Osteocyte (in vitro differentiated cells): ENCODE measurements at regions not wholly inside any gene's neighbourhood (a gene's known extent, or its start where the extent isn't known, plus 50 kb on each side); places are given as distances from the start of the nearest gene placed in this dataset.

Experiments used
- DNase-seq: peaks from one replicate; pipeline ENCODE4 v3.0.0; 2021; ENCODE audit warnings: mixed read lengths; ENCODE audit not compliant: unreplicated experiment; ENCODE audit errors: extremely low spot score
- H3K27ac Mint-ChIP-seq: one replicate; pipeline ENCODE4 v1.8.0; 2021; ENCODE audit warnings: mild to moderate bottlenecking, mixed read lengths; ENCODE audit not compliant: unreplicated experiment
- H3K27me3 Mint-ChIP-seq: one replicate; pipeline ENCODE4 v1.8.0; 2021; ENCODE audit warnings: mixed read lengths; ENCODE audit not compliant: unreplicated experiment
- H3K36me3 Mint-ChIP-seq: one replicate; pipeline ENCODE4 v1.8.0; 2021; ENCODE audit warnings: mixed read lengths; ENCODE audit not compliant: unreplicated experiment
- H3K4me1 Mint-ChIP-seq: one replicate; pipeline ENCODE4 v1.8.0; 2021; ENCODE audit warnings: mixed read lengths; ENCODE audit not compliant: unreplicated experiment
- H3K4me3 Mint-ChIP-seq: one replicate; pipeline ENCODE4 v1.8.0; 2021; ENCODE audit warnings: mild to moderate bottlenecking, moderate library complexity, mixed read lengths; ENCODE audit not compliant: unreplicated experiment
- H3K9me3 Mint-ChIP-seq: one replicate; pipeline ENCODE4 v1.8.0; 2021; ENCODE audit warnings: mixed read lengths; ENCODE audit not compliant: unreplicated experiment
- CTCF ChIP-seq: fragments of 200-600 bp; sonication (generic); IDR thresholded peaks from 2 replicates; pipeline ENCODE4 v1.5.0; 2021; ENCODE audit warnings: antibody characterized with exemption, mild to moderate bottlenecking, moderate library complexity

GRCh38 chr4:186930024-186930423, 206.4 kb upstream of the FAT1 start:
- Mint-ChIP-seq H3K27me3 (no peaks in the 10 kb centered on the region), H3K27ac (no peak overlapping the region), H3K36me3 (no peaks in the 10 kb centered on the region), H3K4me3 (no peak overlapping the region), H3K4me1 (peaks cover 7% of the 10 kb centered on the region), H3K9me3 (peaks cover 4% of the 10 kb centered on the region)
- DNase-seq = no peak
- no peak for TF ChIP-seq CTCF

- H3K4me1 Mint-ChIP-seq = peaks cover 19% of the 10 kb centered on the region
- H3K36me3 Mint-ChIP-seq = no peaks in the 10 kb centered on the region
- H3K27ac Mint-ChIP-seq = no peak overlapping the region
- H3K4me3 Mint-ChIP-seq = no peak overlapping the region
- no peak for DNase-seq
- no peaks in the 10 kb centered on the region for H3K27me3 Mint-ChIP-seq
- peaks cover 4% of the 10 kb centered on the region for H3K9me3 Mint-ChIP-seq
- no peak for TF ChIP-seq CTCF
Measured at GRCh38 chr4:186931519-186931918, 207.9 kb upstream of the FAT1 start.

- no peak for DNase-seq
- Mint-ChIP-seq H3K4me3 (no peak overlapping the region), H3K9me3 (peaks cover 4% of the 10 kb centered on the region), H3K36me3 (no peaks in the 10 kb centered on the region), H3K27ac (no peak overlapping the region), H3K27me3 (no peaks in the 10 kb centered on the region), H3K4me1 (peaks cover 26% of the 10 kb centered on the region)
- TF ChIP-seq CTCF = no peak
Measured at GRCh38 chr4:186932196-186932595, 208.5 kb upstream of the FAT1 start.

- H3K27ac Mint-ChIP-seq = no peak overlapping the region
- no peaks in the 10 kb centered on the region for H3K27me3 Mint-ChIP-seq
- peaks cover 27% of the 10 kb centered on the region for H3K4me1 Mint-ChIP-seq
- TF ChIP-seq CTCF = no peak
- peaks cover 4% of the 10 kb centered on the region for H3K9me3 Mint-ChIP-seq
- H3K36me3 Mint-ChIP-seq = no peaks in the 10 kb centered on the region
- H3K4me3 Mint-ChIP-seq = no peak overlapping the region
- DNase-seq = no peak
Measured at GRCh38 chr4:186932631-186933187, 209.1 kb upstream of the FAT1 start.

GRCh38 chr4:186934244-186934643, 210.6 kb upstream of the FAT1 start:
- H3K4me3 Mint-ChIP-seq = no peak overlapping the region
- no peaks in the 10 kb centered on the region for H3K36me3 Mint-ChIP-seq
- no peak for DNase-seq
- no peaks in the 10 kb centered on the region for H3K27me3 Mint-ChIP-seq
- H3K4me1 Mint-ChIP-seq = peaks cover 27% of the 10 kb centered on the region
- no peak overlapping the region for H3K27ac Mint-ChIP-seq
- H3K9me3 Mint-ChIP-seq = peaks cover 4% of the 10 kb centered on the region
- no peak for TF ChIP-seq CTCF
